Astrocyte (in vitro differentiated cells and primary cell): ENCODE measurements at regions not wholly inside any gene's neighbourhood (a gene's known extent, or its start where the extent isn't known, plus 50 kb on each side); places are given as distances from the start of the nearest gene placed in this dataset.

Experiments used
- DNase-seq: peaks from one replicate; pipeline ENCODE4 v3.0.0-alpha.2; 2010; ENCODE audit warnings: low read depth
- FAIRE-seq: peaks from 2 replicates; lab custom pipeline; 2011; peaks lifted over from hg19 to GRCh38; lab: Jason Lieb, UNC
- H2AFZ ChIP-seq: 2 replicates; pipeline ENCODE4 v1.6.0; 2012; ENCODE audit warnings: low read depth, low read length, inconsistent platforms
- H3K27ac ChIP-seq: 2 replicates; pipeline ENCODE4 v1.5.1; 2011; ENCODE audit warnings: low read depth, low read length, inconsistent platforms
- H3K27me3 ChIP-seq: 2 replicates; pipeline ENCODE4 v1.6.0; 2011; ENCODE audit warnings: low read length, inconsistent platforms; ENCODE audit not compliant: insufficient read depth
- H3K36me3 ChIP-seq: 2 replicates; pipeline ENCODE4 v1.5.1; 2011; ENCODE audit warnings: low read length, inconsistent platforms; ENCODE audit not compliant: insufficient read depth
- H3K4me1 ChIP-seq: 2 replicates; pipeline ENCODE4 v1.5.1; 2011; ENCODE audit warnings: low read length, inconsistent platforms; ENCODE audit not compliant: insufficient read depth
- H3K4me2 ChIP-seq: 2 replicates; pipeline ENCODE4 v1.6.0; 2012; ENCODE audit warnings: low read length, inconsistent platforms
- H3K4me3 ChIP-seq: 2 replicates; pipeline ENCODE4 v1.5.1; 2011; ENCODE audit warnings: low read depth, mild to moderate bottlenecking, low read length, inconsistent platforms; ENCODE audit not compliant: insufficient read depth
- H3K79me2 ChIP-seq: 2 replicates; pipeline ENCODE4 v1.6.0; 2012; ENCODE audit warnings: mild to moderate bottlenecking, low read length, inconsistent platforms; ENCODE audit not compliant: insufficient read depth
- H3K9ac ChIP-seq: 2 replicates; pipeline ENCODE4 v1.6.0; 2012; ENCODE audit warnings: mild to moderate bottlenecking, low read length, inconsistent platforms
- H3K9me3 ChIP-seq: 2 replicates; pipeline ENCODE4 v1.5.1; 2012; ENCODE audit warnings: low read depth, mild to moderate bottlenecking, low read length, inconsistent platforms; ENCODE audit not compliant: insufficient read depth
- H4K20me1 ChIP-seq: 2 replicates; pipeline ENCODE4 v1.6.0; 2012; ENCODE audit warnings: low read length, inconsistent platforms; ENCODE audit not compliant: insufficient read depth
- H3K27ac Mint-ChIP-seq: one replicate; pipeline ENCODE4 v1.8.0; 2021; ENCODE audit warnings: mild to moderate bottlenecking, mixed read lengths; ENCODE audit not compliant: unreplicated experiment
- H3K27me3 Mint-ChIP-seq: one replicate; pipeline ENCODE4 v1.8.0; 2021; ENCODE audit warnings: low read depth, mixed read lengths; ENCODE audit not compliant: unreplicated experiment
- H3K36me3 Mint-ChIP-seq: one replicate; pipeline ENCODE4 v1.8.0; 2021; ENCODE audit warnings: low read depth, mixed read lengths; ENCODE audit not compliant: unreplicated experiment
- H3K4me1 Mint-ChIP-seq: one replicate; pipeline ENCODE4 v1.8.0; 2021; ENCODE audit warnings: low read depth, mixed read lengths; ENCODE audit not compliant: unreplicated experiment
- H3K4me3 Mint-ChIP-seq: one replicate; pipeline ENCODE4 v1.8.0; 2021; ENCODE audit warnings: mild to moderate bottlenecking, moderate library complexity, mixed read lengths; ENCODE audit not compliant: unreplicated experiment
- H3K9me3 Mint-ChIP-seq: one replicate; pipeline ENCODE4 v1.8.0; 2021; ENCODE audit warnings: mild to moderate bottlenecking, mixed read lengths; ENCODE audit not compliant: unreplicated experiment
- EZH2 ChIP-seq: IDR thresholded peaks from 2 replicates; pipeline ENCODE4 v1.6.1; 2012; ENCODE audit warnings: mild to moderate bottlenecking, low read length, inconsistent platforms; ENCODE audit not compliant: insufficient read depth
- TF ChIP-seq, protein P1 (sequence below): IDR thresholded peaks from 2 replicates; pipeline ENCODE4 v1.5.1; 2011; ENCODE audit warnings: low read depth, mild to moderate bottlenecking, inconsistent platforms, low read length, moderate library complexity; ENCODE audit not compliant: insufficient read depth

GRCh38 chr5:174282391-174282790 is 236.9 kb downstream of the NSG2 start:
- Mint-ChIP-seq H3K4me1 (no peaks in the 10 kb centered on the region), H3K36me3 (no peaks in the 10 kb centered on the region), H3K27me3 (peaks cover 27% of the 10 kb centered on the region), H3K27ac (no peak overlapping the region), H3K4me3 (no peak overlapping the region), H3K9me3 (peaks cover 2% of the 10 kb centered on the region)
- no peaks in the 10 kb centered on the region for H3K9me3 ChIP-seq
- H3K4me2 ChIP-seq: no peak overlapping the region
- H3K9ac ChIP-seq: no peak overlapping the region
- no peaks in the 10 kb centered on the region for H3K4me1 ChIP-seq
- no peak overlapping the region for H2AFZ ChIP-seq
- no peaks in the 10 kb centered on the region for H3K36me3 ChIP-seq
- no peak for TF ChIP-seq EZH2
- TF ChIP-seq, protein P1, sequence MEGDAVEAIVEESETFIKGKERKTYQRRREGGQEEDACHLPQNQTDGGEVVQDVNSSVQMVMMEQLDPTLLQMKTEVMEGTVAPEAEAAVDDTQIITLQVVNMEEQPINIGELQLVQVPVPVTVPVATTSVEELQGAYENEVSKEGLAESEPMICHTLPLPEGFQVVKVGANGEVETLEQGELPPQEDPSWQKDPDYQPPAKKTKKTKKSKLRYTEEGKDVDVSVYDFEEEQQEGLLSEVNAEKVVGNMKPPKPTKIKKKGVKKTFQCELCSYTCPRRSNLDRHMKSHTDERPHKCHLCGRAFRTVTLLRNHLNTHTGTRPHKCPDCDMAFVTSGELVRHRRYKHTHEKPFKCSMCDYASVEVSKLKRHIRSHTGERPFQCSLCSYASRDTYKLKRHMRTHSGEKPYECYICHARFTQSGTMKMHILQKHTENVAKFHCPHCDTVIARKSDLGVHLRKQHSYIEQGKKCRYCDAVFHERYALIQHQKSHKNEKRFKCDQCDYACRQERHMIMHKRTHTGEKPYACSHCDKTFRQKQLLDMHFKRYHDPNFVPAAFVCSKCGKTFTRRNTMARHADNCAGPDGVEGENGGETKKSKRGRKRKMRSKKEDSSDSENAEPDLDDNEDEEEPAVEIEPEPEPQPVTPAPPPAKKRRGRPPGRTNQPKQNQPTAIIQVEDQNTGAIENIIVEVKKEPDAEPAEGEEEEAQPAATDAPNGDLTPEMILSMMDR: no peak
- no peak overlapping the region for H3K4me3 ChIP-seq
- FAIRE-seq (no peak), DNase-seq (no peak)
- H3K79me2 ChIP-seq: no peaks in the 10 kb centered on the region
- H3K27ac ChIP-seq: no peak overlapping the region
- H3K27me3 ChIP-seq: no peaks in the 10 kb centered on the region
- no peaks in the 10 kb centered on the region for H4K20me1 ChIP-seq

DNA sequence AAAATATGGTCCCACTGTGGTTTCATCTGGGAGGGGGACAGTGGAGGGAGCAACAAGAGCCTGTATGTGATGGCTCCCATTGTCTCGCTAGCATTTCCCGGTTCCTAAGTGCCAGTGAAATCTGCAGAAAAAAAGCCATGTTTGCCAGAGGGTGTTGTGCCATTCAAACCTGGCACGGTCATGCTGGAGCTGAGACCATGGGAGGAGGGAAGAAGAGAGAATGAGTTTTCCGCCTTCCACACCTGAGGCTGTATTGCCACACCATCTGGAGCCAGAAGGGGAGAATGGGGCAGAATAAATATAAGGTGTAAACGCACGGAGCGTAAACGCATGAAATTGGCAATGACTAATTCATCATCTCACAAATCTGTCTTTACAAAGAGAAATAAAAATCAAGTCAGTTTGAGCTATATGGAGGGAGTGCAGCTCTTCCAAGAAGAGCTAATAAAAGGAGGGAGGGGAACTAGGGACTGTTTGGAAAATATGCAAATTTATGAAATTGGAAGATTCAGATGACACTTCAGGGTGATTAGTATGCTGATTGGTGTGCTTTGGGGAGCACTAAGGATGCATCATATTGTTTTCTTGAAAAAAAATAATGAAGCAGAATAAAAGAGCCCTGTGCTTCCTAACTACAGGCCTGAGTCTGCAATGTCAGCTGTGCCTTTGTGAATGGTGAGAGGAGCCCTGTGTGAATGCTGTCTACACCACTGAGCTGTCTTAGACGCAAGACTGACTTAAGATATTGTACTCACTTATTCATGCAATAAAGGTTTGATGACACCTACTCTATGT is 237.9 kb downstream of the NSG2 start:
- H3K9me3 Mint-ChIP-seq: peaks cover 2% of the 10 kb centered on the region
- no peaks in the 10 kb centered on the region for H3K4me1 Mint-ChIP-seq
- no peak overlapping the region for H2AFZ ChIP-seq
- no peaks in the 10 kb centered on the region for H3K9me3 ChIP-seq
- H4K20me1 ChIP-seq: no peaks in the 10 kb centered on the region
- peaks cover 27% of the 10 kb centered on the region for H3K27me3 Mint-ChIP-seq
- H3K4me3 Mint-ChIP-seq: no peak overlapping the region
- no peaks in the 10 kb centered on the region for H3K4me1 ChIP-seq
- no peak overlapping the region for H3K4me3 ChIP-seq
- no peaks in the 10 kb centered on the region for H3K36me3 Mint-ChIP-seq
- no peak overlapping the region for H3K4me2 ChIP-seq
- no peaks in the 10 kb centered on the region for H3K36me3 ChIP-seq
- H3K9ac ChIP-seq: no peak overlapping the region
- H3K27ac ChIP-seq: no peak overlapping the region
- no peaks in the 10 kb centered on the region for H3K79me2 ChIP-seq
- DNase-seq: no peak
- H3K27me3 ChIP-seq: no peaks in the 10 kb centered on the region
- FAIRE-seq: no peak
- TF ChIP-seq, protein P1: no peak
- no peak overlapping the region for H3K27ac Mint-ChIP-seq

- no peak for TF ChIP-seq EZH2
- TF ChIP-seq, protein P1: no peak
- no peak overlapping the region for H3K4me2 ChIP-seq
- no peak overlapping the region for H3K4me3 Mint-ChIP-seq
- no peaks in the 10 kb centered on the region for H3K36me3 Mint-ChIP-seq
- no peaks in the 10 kb centered on the region for H3K27me3 ChIP-seq
- H3K27ac Mint-ChIP-seq: no peak overlapping the region
- H2AFZ ChIP-seq: no peak overlapping the region
- H3K4me1 ChIP-seq: no peaks in the 10 kb centered on the region
- no peak overlapping the region for H3K27ac ChIP-seq
- H3K36me3 ChIP-seq: no peaks in the 10 kb centered on the region
- H3K27me3 Mint-ChIP-seq: peaks cover 19% of the 10 kb centered on the region
- no peaks in the 10 kb centered on the region for H3K79me2 ChIP-seq
- no peaks in the 10 kb centered on the region for H3K9me3 Mint-ChIP-seq
- H3K9me3 ChIP-seq: no peaks in the 10 kb centered on the region
- no peaks in the 10 kb centered on the region for H3K4me1 Mint-ChIP-seq
- no peaks in the 10 kb centered on the region for H4K20me1 ChIP-seq
- H3K9ac ChIP-seq: no peak overlapping the region
- H3K4me3 ChIP-seq: no peak overlapping the region
- FAIRE-seq (no peak), DNase-seq (no peak)
Measured at GRCh38 chr5:174284873-174285272, 239.4 kb downstream of the NSG2 start.
